DLD1 (cell line): ENCODE measurements at regions not wholly inside any gene's neighbourhood (a gene's known extent, or its start where the extent isn't known, plus 50 kb on each side); places are given as distances from the start of the nearest gene placed in this dataset.
"Not testable (repeated sequence)": the region's sequence is repeated elsewhere in the genome, so short reads cannot be mapped to it uniquely, and the experiment has no call there.

ENCODE experiments used
- in situ Hi-C: cut with HindIII; loops from 2 replicates; pipeline ENCODE4 v1.10.0; 2017; ENCODE audit warnings: low sequenced_read_pairs

- in situ Hi-C loops = no loop called here
Observed at GRCh38 chr5:96113170-96113939, 151.7 kb upstream of the ELL2 start.

- in situ Hi-C loops = no loop called here
Observed at GRCh38 chr5:96112703-96113102, 151.1 kb upstream of the ELL2 start.

- in situ Hi-C loops = no loop called here
Observed at GRCh38 chr5:96112123-96112670, 150.5 kb upstream of the ELL2 start.

- in situ Hi-C loops = no loop called here
Observed at GRCh38 chr5:96111080-96111756, 149.6 kb upstream of the ELL2 start.

GRCh38 chr5:96110300-96110699 is 148.6 kb upstream of the ELL2 start:
- in situ Hi-C loops = no loop called here

- in situ Hi-C loops = not testable (repeated sequence)
Observed at GRCh38 chr5:96108629-96109028, 147.0 kb upstream of the ELL2 start.

- in situ Hi-C loops = not testable (repeated sequence)
Observed at GRCh38 chr5:96103829-96104228, 142.2 kb upstream of the ELL2 start.

- in situ Hi-C loops = no loop called here
Observed at GRCh38 chr5:96101358-96102089, 139.9 kb upstream of the ELL2 start.

- in situ Hi-C loops = not testable (repeated sequence)
Observed at GRCh38 chr5:96097488-96097887, 135.8 kb upstream of the ELL2 start.

- in situ Hi-C loops = no loop called here
Observed at GRCh38 chr5:96096724-96097123, 135.1 kb upstream of the ELL2 start.

GRCh38 chr5:96094904-96095303 is 133.3 kb upstream of the ELL2 start:
- in situ Hi-C loops = no loop called here

- in situ Hi-C loops = no loop called here
Observed at GRCh38 chr5:96093890-96094381, 132.3 kb upstream of the ELL2 start.

GRCh38 chr5:96093340-96093739 is 131.7 kb upstream of the ELL2 start:
- in situ Hi-C loops = no loop called here

GRCh38 chr5:96091874-96092273 is 130.2 kb upstream of the ELL2 start:
- in situ Hi-C loops = no loop called here

- in situ Hi-C loops = no loop called here
Observed at GRCh38 chr5:96090215-96090614, 128.6 kb upstream of the ELL2 start.

GRCh38 chr5:96088706-96089498 is 127.3 kb upstream of the ELL2 start:
- in situ Hi-C loops = no loop called here

- in situ Hi-C loops = no loop called here
Observed at GRCh38 chr5:96087939-96088338, 126.3 kb upstream of the ELL2 start.

GRCh38 chr5:96084874-96085506 is 123.3 kb upstream of the ELL2 start:
- in situ Hi-C loops = no loop called here

- in situ Hi-C loops = no loop called here
Observed at GRCh38 chr5:96083361-96083881, 121.8 kb upstream of the ELL2 start.
